ENCODE measurements at regions not wholly inside any gene's neighbourhood (a gene's known extent, or its start where the extent isn't known, plus 50 kb on each side); places are given as distances from the start of the nearest gene placed in this dataset.
"Not testable (repeated sequence)": the region's sequence is repeated elsewhere in the genome, so short reads cannot be mapped to it uniquely, and the experiment has no call there.

- no peak for DNase-seq
Measured at GRCh38 chr2:217585362-217585761, 417.4 kb downstream of the TNS1 start.

- DNase-seq, result not testable (repeated sequence)
Measured at GRCh38 chr2:217580407-217580806, 422.4 kb downstream of the TNS1 start.

- no peak for DNase-seq
Measured at GRCh38 chr2:217573571-217573970, 429.2 kb downstream of the TNS1 start.

GRCh38 chr2:217570394-217570793 is 432.4 kb downstream of the TNS1 start:
- no peak for DNase-seq

- no peak for DNase-seq
Measured at GRCh38 chr2:217568289-217568971, 434.4 kb downstream of the TNS1 start.

GRCh38 chr2:217563565-217563964 is 439.2 kb downstream of the TNS1 start:
- no peak for DNase-seq

GRCh38 chr2:217562871-217563480 is 439.8 kb downstream of the TNS1 start:
- DNase-seq, result no peak

GRCh38 chr2:217559084-217559483 is 443.7 kb downstream of the TNS1 start:
- DNase-seq, result no peak

- DNase-seq, result no peak
Measured at GRCh38 chr2:217555081-217555876, 447.5 kb downstream of the TNS1 start.

GRCh38 chr2:217553679-217554078 is 449.1 kb downstream of the TNS1 start:
- DNase-seq, result no peak

GRCh38 chr2:217553202-217553601 is 449.6 kb downstream of the TNS1 start:
- DNase-seq, result no peak

GRCh38 chr2:217552081-217552480 is 450.7 kb downstream of the TNS1 start:
- DNase-seq, result no peak

- no peak for DNase-seq
Measured at GRCh38 chr2:217551252-217551899, 451.4 kb downstream of the TNS1 start.

GRCh38 chr2:217539126-217539525 is 463.7 kb downstream of the TNS1 start:
- no peak for DNase-seq

- no peak for DNase-seq
Measured at GRCh38 chr2:217538719-217539118, 464.1 kb downstream of the TNS1 start.

GRCh38 chr2:217535957-217536708 is 466.7 kb downstream of the TNS1 start:
- DNase-seq, result no peak

GRCh38 chr2:217530392-217531090 is 472.3 kb downstream of the TNS1 start:
- DNase-seq, result no peak

- DNase-seq, result no peak
Measured at GRCh38 chr2:217529271-217529670, 473.5 kb downstream of the TNS1 start.

- no peak for DNase-seq
Measured at GRCh38 chr2:217527590-217528202, 475.1 kb downstream of the TNS1 start.

GRCh38 chr2:217525076-217525475 is 477.7 kb downstream of the TNS1 start:
- no peak for DNase-seq

GRCh38 chr2:217523286-217523685 is 479.5 kb downstream of the TNS1 start:
- no peak for DNase-seq

Measured in occipital lobe (tissue), 1 donor.